Mammary epithelial cell (primary cell): ENCODE measurements at regions not wholly inside any gene's neighbourhood (a gene's known extent, or its start where the extent isn't known, plus 50 kb on each side); places are given as distances from the start of the nearest gene placed in this dataset.
"Not testable (repeated sequence)": the region's sequence is repeated elsewhere in the genome, so short reads cannot be mapped to it uniquely, and the experiment has no call there.

Source experiments
- CTCF ChIP-seq, 2 donors: IDR thresholded peaks in 1 of 2; conservative IDR thresholded peaks in 1 of 2; 2 replicates each; pipeline ENCODE4 v1.5.1; 2011 to 2012; ENCODE audit warnings: inconsistent platforms in 2 of 2, low read length in 2 of 2, mild to moderate bottlenecking in 2 of 2, control low read depth in 1 of 2, low read depth in 1 of 2; ENCODE audit not compliant: insufficient read depth in 1 of 2; ENCODE audit errors: extremely low read depth in 1 of 2
- EZH2 ChIP-seq: IDR thresholded peaks from 2 replicates; pipeline ENCODE4 v1.6.1; 2012; ENCODE audit warnings: low read length, inconsistent platforms, borderline replicate concordance

GRCh38 chr17:83026921-83027320, 52.5 kb upstream of the METRNL start:
- TF ChIP-seq EZH2; CTCF (conservative IDR thresholded peaks at IDR 0.05 in 1 of 2, IDR thresholded peaks at IDR 0.05 in 1 of 2; ENCODE audit: extremely low read depth in 1 of 2, insufficient read depth in 1 of 2, low read depth in 1 of 2, low read length in 2 of 2): not testable (repeated sequence)
